Skeletal muscle satellite cell (primary cell): ENCODE measurements at regions not wholly inside any gene's neighbourhood (a gene's known extent, or its start where the extent isn't known, plus 50 kb on each side); places are given as distances from the start of the nearest gene placed in this dataset.

ENCODE experiments used
- H3K27me3 ChIP-seq: 2 replicates; pipeline ENCODE4 v1.7.0; 2013; ENCODE audit warnings: low read length; ENCODE audit not compliant: control insufficient read depth, insufficient read depth
- H3K36me3 ChIP-seq: 2 replicates; pipeline ENCODE4 v1.7.0; 2013; ENCODE audit warnings: mild to moderate bottlenecking, control low read depth, low read length; ENCODE audit not compliant: insufficient read depth
- H3K4me1 ChIP-seq: 2 replicates; pipeline ENCODE4 v1.7.0; 2013; ENCODE audit warnings: low read length; ENCODE audit not compliant: control insufficient read depth, insufficient read depth
- H3K4me2 ChIP-seq: 2 replicates; pipeline ENCODE4 v1.7.0; 2013; ENCODE audit warnings: mild to moderate bottlenecking, low read length
- H3K4me3 ChIP-seq: 2 replicates; pipeline ENCODE4 v1.7.0; 2013; ENCODE audit warnings: low read length
- H3K9ac ChIP-seq: 2 replicates; pipeline ENCODE4 v1.7.0; 2013; ENCODE audit warnings: mild to moderate bottlenecking, low read depth, low read length, moderate library complexity
- H3K9me3 ChIP-seq: replicated peaks from 2 replicates; pipeline ENCODE4 v1.7.0; 2013; ENCODE audit warnings: mild to moderate bottlenecking, control low read depth, low read length

- no peaks in the 10 kb centered on the region for H3K27me3 ChIP-seq
- no peak overlapping the region for H3K9ac ChIP-seq
- no peaks in the 10 kb centered on the region for H3K36me3 ChIP-seq
- no peaks in the 10 kb centered on the region for H3K9me3 ChIP-seq
- H3K4me1 ChIP-seq: no peaks in the 10 kb centered on the region
- H3K4me3 ChIP-seq: no peak overlapping the region
- no peak overlapping the region for H3K4me2 ChIP-seq
Observed at GRCh38 chr5:60232036-60232795, 338.7 kb upstream of the PDE4D start.

- H3K9ac ChIP-seq: no peak overlapping the region
- H3K9me3 ChIP-seq: no peaks in the 10 kb centered on the region
- H3K36me3 ChIP-seq: no peaks in the 10 kb centered on the region
- no peaks in the 10 kb centered on the region for H3K4me1 ChIP-seq
- H3K27me3 ChIP-seq: no peaks in the 10 kb centered on the region
- no peak overlapping the region for H3K4me3 ChIP-seq
- H3K4me2 ChIP-seq: no peak overlapping the region
Observed at GRCh38 chr5:60230456-60230855, 336.9 kb upstream of the PDE4D start.

- H3K27me3 ChIP-seq: no peaks in the 10 kb centered on the region
- no peak overlapping the region for H3K9ac ChIP-seq
- H3K4me3 ChIP-seq: no peak overlapping the region
- no peaks in the 10 kb centered on the region for H3K9me3 ChIP-seq
- no peaks in the 10 kb centered on the region for H3K36me3 ChIP-seq
- no peak overlapping the region for H3K4me2 ChIP-seq
- H3K4me1 ChIP-seq: no peaks in the 10 kb centered on the region
Observed at GRCh38 chr5:60229691-60230185, 336.2 kb upstream of the PDE4D start.

- Histone ChIP-seq H3K4me1 (no peaks in the 10 kb centered on the region), H3K36me3 (no peaks in the 10 kb centered on the region), H3K9me3 (no peaks in the 10 kb centered on the region), H3K4me3 (no peak overlapping the region), H3K27me3 (no peaks in the 10 kb centered on the region), H3K4me2 (no peak overlapping the region), H3K9ac (no peak overlapping the region)
Observed at GRCh38 chr5:60228676-60229075, 335.1 kb upstream of the PDE4D start.

- Histone ChIP-seq H3K4me1 (peaks cover 3% of the 10 kb centered on the region), H3K36me3 (no peaks in the 10 kb centered on the region), H3K9me3 (no peaks in the 10 kb centered on the region), H3K4me2 (no peak overlapping the region), H3K9ac (no peak overlapping the region), H3K27me3 (no peaks in the 10 kb centered on the region), H3K4me3 (no peak overlapping the region)
Observed at GRCh38 chr5:60226128-60226527, 332.6 kb upstream of the PDE4D start.

- peaks cover 3% of the 10 kb centered on the region for H3K4me1 ChIP-seq
- H3K27me3 ChIP-seq: no peaks in the 10 kb centered on the region
- no peak overlapping the region for H3K9ac ChIP-seq
- H3K9me3 ChIP-seq: no peaks in the 10 kb centered on the region
- no peaks in the 10 kb centered on the region for H3K36me3 ChIP-seq
- H3K4me3 ChIP-seq: no peak overlapping the region
- no peak overlapping the region for H3K4me2 ChIP-seq
Observed at GRCh38 chr5:60223342-60223741, 329.8 kb upstream of the PDE4D start.

- no peak overlapping the region for H3K9ac ChIP-seq
- peaks cover 3% of the 10 kb centered on the region for H3K4me1 ChIP-seq
- no peaks in the 10 kb centered on the region for H3K36me3 ChIP-seq
- H3K4me2 ChIP-seq: no peak overlapping the region
- H3K4me3 ChIP-seq: no peak overlapping the region
- H3K27me3 ChIP-seq: no peaks in the 10 kb centered on the region
- no peaks in the 10 kb centered on the region for H3K9me3 ChIP-seq
Observed at GRCh38 chr5:60219921-60220320, 326.4 kb upstream of the PDE4D start.

GRCh38 chr5:60210810-60211209 is 317.3 kb upstream of the PDE4D start:
- no peaks in the 10 kb centered on the region for H3K27me3 ChIP-seq
- no peak overlapping the region for H3K9ac ChIP-seq
- no peaks in the 10 kb centered on the region for H3K36me3 ChIP-seq
- H3K9me3 ChIP-seq: no peaks in the 10 kb centered on the region
- no peaks in the 10 kb centered on the region for H3K4me1 ChIP-seq
- H3K4me3 ChIP-seq: no peak overlapping the region
- H3K4me2 ChIP-seq: peak overlapping the region; percentile 41

- H3K27me3 ChIP-seq: no peaks in the 10 kb centered on the region
- H3K4me3 ChIP-seq: no peak overlapping the region
- no peak overlapping the region for H3K9ac ChIP-seq
- H3K4me2 ChIP-seq: no peak overlapping the region
- no peaks in the 10 kb centered on the region for H3K4me1 ChIP-seq
- no peaks in the 10 kb centered on the region for H3K36me3 ChIP-seq
- no peaks in the 10 kb centered on the region for H3K9me3 ChIP-seq
Observed at GRCh38 chr5:60209146-60209840, 315.8 kb upstream of the PDE4D start.

- H3K4me2 ChIP-seq: no peak overlapping the region
- H3K4me3 ChIP-seq: no peak overlapping the region
- H3K9ac ChIP-seq: no peak overlapping the region
- no peaks in the 10 kb centered on the region for H3K27me3 ChIP-seq
- H3K36me3 ChIP-seq: no peaks in the 10 kb centered on the region
- H3K4me1 ChIP-seq: no peaks in the 10 kb centered on the region
- H3K9me3 ChIP-seq: no peaks in the 10 kb centered on the region
Observed at GRCh38 chr5:60208716-60209115, 315.2 kb upstream of the PDE4D start.

- Histone ChIP-seq H3K4me1 (no peaks in the 10 kb centered on the region), H3K9ac (no peak overlapping the region), H3K4me2 (no peak overlapping the region), H3K4me3 (no peak overlapping the region), H3K27me3 (no peaks in the 10 kb centered on the region), H3K36me3 (no peaks in the 10 kb centered on the region), H3K9me3 (no peaks in the 10 kb centered on the region)
Observed at GRCh38 chr5:60207040-60207439, 313.5 kb upstream of the PDE4D start.

GRCh38 chr5:60206234-60206633 is 312.7 kb upstream of the PDE4D start:
- H3K36me3 ChIP-seq: no peaks in the 10 kb centered on the region
- H3K4me1 ChIP-seq: no peaks in the 10 kb centered on the region
- H3K9me3 ChIP-seq: no peaks in the 10 kb centered on the region
- H3K4me3 ChIP-seq: no peak overlapping the region
- no peak overlapping the region for H3K9ac ChIP-seq
- no peaks in the 10 kb centered on the region for H3K27me3 ChIP-seq
- H3K4me2 ChIP-seq: no peak overlapping the region
